NOMO-1 treated with dmso at 0.1 percent for 144 hours (cell line): ENCODE measurements at regions not wholly inside any gene's neighbourhood (a gene's known extent, or its start where the extent isn't known, plus 50 kb on each side); places are given as distances from the start of the nearest gene placed in this dataset.

ENCODE experiments used
- DNase-seq: peaks from one replicate; lab custom pipeline; 2025; ENCODE audit not compliant: unreplicated experiment; lab: John Stamatoyannopoulos, UW

DNA sequence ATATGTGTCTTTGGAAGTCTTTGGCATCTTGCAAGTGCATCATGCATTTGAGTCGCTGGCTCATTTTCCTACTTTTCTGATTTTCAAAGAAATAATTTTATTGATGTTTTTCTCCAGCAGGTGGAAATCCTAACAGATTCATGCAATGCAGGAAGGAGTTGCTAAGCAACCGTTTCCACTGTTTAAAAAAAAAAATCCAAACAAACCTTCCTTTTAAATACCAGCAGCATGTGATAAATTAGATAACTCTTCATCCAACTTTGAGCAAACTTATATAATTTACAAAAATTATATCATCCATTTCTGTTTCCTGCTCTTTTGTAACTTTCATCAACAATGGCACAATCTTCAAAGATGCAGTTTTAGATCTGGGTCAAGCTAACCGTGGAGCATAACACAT lies 364.1 kb downstream of the MFSD1 start:
- DNase-seq: no peak

DNA sequence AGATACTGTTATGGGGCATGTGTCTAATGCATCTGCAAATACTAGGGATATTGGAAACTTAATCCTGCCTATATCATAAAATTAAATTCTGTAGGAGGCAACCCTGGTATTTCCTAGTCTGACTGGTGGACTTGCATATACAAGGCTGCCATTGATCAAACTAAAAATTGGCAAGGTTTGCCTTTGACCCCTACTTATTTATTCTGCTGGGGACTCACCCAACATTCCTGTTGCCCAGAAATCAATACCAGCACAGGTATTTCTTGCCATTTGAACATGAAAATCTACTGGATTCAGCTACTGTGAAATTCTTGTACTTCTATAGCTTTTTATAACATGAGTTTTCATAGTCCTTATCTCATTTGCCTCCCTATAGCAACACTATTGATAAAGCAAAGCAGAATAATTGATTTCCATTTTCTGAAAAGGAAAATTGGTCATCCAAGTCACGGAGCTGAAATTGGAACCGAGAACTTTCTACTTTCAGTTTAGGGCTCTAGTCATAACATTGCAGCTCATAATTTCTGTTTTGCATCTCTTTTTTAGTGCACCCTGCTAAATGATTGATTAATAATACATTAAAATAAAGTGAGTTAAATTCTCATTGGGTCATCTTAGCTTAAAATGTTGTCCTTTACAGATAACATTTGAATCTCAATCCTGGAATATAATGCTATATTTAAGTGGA lies 365.2 kb downstream of the MFSD1 start:
- no peak for DNase-seq

DNA sequence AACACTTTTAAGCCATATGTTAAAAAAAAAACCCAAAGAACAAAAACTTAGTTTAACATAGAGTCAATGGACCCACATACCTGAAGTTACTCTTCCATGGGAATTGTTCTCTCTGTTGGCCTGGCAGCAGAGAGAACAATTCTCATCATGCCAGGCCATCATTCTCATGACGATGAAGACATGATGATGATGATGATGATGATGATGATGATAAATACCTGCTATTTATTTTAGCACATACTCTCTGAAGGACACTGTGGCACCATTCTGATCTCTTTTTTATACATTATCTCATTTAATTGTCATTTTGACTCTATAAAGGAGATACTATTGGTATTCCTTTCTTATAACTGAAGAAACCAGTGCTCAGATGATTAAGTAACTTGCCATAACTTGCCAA lies 366.9 kb downstream of the MFSD1 start:
- no peak for DNase-seq

DNA sequence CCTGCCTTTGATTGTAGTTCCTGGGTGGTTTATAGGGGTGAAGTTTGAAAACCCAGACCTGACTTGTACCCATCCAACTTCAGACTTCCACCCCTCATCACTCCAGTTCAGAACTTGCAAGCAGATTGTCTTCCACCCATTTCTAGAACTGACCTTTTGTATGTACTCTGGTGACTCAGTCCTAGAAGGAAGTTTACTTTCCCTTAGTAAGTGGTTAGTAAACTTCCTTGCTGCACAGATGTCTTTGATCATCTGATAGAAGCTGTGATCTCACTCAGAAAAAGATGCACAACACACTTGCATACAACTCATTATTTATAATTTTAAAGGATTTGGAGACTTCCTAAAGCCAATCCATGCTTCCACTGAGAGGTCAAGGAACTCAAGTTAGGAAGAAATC lies 368.0 kb downstream of the MFSD1 start:
- DNase-seq: peak; percentile 3

DNA sequence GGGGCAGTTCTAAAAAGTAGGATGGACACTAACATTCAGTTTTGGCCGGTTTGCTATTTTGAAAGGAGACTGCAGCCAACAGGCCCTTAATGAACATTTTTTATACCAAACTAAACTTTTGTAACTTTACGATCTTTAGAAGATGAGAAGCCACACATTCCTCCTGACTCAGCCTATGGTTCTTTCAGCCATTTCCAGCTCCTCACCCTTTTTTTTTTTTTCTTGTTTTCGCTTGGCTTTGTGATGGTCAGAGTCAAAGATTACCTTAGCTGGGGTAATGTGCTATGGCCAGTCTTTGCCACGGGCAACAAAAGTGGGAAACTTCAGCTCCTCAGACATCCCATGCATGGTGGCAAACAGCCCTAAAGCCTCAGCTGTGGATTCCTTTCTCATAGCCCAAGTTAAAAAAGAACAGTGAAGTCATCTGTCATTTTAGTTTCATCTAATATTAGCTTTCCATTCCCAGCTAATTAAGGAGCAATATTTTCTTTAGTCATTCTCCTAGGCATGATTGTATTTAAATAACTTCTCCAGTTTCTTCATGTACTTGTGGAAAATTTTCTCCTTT lies 368.7 kb downstream of the MFSD1 start:
- DNase-seq: no peak

DNA sequence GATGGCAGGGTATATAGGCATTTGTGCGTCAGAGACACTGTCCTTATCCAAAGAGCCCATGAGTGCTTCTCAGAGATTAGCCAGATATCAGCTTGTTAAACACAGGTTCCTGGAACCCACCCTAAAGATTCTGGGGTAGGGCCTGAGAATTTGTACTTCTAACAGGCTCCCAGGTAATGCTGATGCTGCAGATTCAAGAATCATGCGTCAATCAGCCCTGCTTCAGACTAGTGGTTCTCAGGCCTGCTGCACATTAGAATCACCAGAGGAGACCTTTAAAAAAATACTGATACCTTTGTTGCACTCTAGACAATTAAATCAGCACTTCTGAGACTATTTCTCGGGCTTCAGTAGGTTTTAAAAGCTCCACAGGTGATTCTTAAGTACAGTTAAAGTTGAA lies 369.5 kb downstream of the MFSD1 start:
- no peak for DNase-seq

DNA sequence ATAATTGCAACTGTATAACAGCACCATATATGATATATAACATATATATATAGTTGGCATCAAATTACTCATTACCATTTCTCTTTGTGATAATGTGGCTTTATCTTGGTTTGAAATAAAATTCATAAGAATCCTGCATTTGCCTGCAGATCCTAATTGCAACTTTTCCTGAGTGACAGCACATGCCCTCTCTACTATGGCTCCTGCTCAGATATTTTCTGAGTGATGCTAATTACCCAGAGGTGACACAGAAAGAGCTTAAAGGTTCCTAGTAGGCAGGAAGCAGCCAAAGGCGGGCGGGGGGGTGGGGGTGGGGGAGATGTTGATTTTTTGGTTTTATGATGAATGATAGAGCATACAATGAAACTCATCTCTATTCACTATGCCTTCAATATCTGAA lies 370.6 kb downstream of the MFSD1 start:
- no peak for DNase-seq

DNA sequence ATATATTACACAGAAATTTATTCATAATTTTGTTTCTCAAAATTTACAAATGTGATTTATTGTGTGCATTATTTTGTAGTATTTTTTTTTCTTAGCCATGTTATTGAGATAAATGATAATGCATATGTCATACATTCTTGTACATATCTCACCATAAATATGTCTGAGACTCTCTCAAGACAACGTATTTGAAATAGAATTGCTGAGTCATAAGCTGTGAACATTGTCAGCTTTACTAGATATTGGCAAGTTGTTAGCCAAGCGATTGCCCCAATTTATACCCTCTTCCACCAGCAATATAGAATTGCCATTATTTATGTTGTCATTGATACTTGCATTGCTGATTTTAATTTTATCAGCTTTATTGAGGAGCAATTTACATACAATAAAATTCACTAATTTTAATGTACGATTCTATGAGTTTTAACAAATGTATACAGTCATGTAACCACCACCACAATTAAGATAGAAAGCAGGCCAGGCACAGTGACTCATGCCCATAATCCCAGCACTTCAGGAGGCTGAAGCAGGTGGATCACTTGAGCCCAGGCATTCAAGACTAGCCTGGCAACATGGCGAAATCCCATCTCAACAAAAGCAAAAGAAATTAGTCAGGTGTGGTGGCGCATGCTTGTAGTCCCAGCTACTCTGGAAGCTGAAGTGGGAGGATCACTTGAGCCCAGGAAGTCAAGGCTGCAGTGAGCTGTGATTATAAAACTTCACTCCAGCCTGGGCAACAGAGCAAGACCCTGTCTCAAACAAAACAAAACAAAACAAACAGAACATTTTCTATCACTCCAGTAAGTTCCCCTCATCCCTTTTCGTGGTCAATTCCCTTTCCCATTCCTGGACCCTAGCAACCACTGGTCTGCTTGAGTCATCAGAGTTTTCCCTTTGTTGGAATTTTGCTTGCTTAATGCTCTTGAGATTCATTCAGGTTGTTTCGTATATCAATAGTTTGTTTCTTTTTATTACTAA lies 373.1 kb downstream of the MFSD1 start:
- no peak for DNase-seq

DNA sequence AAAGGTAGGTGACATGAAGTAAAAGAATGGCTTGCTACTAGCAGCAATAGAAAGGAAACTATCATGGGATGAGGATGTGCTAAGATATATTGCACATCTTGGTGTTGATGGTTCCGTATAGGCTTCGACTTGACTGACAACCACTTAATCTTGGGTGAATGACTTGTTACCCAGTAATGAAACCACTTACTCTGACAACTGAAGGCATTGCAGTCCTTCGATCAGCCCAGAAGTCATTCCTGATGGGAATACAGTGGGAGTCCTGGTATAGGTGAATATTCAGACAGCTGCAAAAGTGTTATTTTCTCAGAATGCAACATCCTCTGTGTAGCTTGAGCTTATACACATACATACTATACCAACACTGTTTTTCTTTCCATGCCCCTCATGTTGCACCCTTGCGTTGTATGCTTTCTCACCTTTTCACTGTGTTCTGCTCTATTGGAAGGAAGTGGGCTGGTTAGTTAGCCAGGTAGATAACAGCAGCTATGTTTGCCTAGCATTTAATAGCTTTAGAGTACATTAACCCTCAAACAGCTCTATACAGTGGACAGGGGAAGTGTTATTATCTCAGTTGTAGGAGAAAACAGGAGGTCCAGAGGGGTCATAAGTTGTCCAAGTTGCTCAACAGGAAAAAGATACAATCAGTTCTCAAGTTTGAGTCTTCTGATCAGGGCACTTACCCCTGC lies 376.5 kb downstream of the MFSD1 start:
- DNase-seq: no peak

DNA sequence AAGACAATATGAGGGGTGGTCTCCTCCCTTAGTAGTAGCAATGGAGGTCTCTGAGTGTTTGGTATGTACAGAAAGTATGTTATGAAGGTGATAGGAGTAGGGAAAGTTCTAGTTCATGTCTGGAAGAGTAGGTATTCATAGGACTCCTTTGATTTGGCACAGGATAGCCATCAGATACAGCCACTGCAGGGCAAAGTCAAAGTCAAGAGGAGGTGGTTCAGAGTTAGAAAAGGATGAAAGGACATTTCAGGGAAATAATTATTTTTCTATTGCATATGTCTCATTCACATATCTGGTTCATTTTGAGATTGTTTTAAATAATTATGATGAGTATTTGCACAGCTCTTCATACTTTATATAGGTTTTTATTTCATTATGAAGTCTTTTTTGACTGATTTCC lies 381.1 kb downstream of the MFSD1 start:
- no peak for DNase-seq

DNA sequence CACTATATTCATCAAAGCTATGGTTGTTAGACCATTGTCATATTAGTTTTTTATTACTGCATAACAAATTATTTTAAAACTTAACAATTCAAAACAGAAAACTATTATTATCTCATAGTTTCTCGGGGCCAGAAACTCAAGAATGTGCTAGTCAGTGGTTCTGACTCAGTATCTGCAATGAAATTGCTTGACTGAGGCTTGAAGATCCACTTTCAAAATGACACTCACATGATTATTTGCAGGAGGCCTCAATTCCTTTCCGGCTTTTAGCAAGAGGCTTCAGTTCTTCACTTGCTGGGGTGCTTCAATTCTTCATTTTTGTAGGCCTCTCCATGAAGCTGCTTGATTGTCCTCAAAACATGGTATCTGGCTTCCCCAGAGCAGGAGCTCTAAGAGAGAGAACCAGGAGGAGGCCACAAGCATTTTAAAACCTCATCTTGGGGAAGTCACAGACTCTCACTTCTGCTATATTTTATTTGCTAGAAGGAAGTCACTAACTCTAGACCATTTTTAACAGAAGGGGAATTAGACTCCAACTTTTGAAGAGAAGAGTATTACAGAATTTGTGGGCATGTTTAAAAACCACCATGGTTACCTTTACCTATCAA lies 383.7 kb downstream of the MFSD1 start:
- peak; percentile 87 for DNase-seq

DNA sequence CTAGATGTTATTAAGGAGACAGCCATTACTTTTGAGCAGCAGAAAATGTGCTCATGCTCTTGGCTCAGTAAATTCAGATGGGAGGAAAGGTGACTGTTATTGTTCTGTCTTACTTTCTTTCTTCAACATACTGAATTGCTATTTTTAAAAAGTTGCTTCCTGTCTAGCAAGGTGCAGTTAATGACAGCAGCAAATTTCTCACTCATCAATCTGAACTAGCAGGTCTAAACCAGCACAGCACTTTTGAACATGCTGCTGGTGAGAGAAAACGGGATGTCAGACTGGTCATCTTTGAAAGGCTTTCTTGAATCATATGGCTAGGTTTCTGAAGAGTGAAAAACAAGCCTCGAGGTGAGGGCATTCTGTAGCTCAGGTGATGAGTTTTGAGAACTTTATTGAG lies 384.7 kb downstream of the MFSD1 start:
- peak; percentile 12 for DNase-seq

DNA sequence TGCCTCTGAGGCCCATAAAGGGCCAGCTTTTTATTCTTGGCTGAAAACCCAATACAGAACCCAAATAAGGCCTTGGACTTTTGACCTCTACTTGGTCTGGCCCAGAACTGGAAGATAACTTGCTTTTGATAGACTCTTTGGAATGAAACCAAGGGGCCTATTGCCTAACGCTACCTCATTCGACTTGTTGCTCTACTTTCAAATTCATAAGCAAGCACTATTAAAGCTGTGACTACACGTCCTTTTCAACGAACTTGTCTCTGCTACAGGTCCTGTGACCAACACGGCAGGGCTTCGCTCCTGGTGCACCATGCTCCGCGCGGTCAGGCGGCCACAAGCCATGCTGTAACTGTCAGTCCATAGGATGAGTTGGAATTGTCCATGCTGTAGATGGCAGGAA lies 385.4 kb downstream of the MFSD1 start:
- DNase-seq: no peak

DNA sequence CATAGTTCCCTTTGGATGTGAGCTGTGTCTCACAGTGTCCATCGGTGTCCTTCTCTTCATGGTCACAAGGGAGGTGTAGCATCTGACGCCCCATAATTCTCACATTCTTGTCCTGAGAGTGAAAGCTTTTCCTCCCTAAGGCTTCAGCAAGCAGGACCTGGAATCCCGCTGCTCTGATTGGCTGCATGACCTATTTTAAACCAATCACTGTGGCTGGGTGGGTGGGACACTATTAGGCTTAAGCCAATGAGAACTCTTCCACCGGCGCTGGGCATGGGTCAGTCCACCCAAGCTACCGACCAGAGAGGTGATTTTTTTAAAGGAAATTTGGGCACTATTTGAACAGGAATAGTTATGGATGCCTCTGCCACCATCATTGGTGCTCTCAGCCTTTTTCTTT lies 385.9 kb downstream of the MFSD1 start:
- DNase-seq: no peak

DNA sequence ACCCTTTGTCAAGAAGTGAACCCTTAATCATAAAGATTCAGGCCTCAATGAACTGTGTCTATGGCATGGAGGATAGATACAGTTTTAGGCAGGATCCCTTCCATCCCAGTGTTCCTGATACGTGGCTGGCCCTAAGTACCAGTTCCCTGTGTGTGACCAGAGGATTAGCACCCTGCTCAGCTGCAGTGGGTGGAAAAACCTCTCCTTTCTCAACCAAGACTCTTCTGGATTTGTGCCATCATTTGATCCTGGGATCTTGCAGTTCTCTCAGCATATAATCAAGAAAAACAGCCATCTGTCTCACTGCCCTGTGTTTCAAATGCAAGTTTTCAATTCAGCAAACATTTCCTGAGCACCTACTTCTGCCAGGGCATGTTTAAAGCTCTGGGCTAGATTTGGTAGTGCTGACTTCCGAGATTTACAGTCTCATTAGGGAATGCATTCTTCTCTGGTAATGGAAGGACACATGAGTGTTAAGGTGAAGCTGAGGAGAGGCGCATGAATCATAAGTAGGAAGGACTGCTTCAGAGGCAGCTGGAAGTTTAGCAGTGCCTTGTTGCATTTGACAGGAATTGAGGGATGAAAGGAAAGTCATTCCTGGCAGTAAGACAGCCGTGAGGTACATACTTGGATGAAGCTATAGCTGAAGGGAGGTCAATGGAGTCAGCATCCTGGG lies 388.3 kb downstream of the MFSD1 start:
- no peak for DNase-seq

DNA sequence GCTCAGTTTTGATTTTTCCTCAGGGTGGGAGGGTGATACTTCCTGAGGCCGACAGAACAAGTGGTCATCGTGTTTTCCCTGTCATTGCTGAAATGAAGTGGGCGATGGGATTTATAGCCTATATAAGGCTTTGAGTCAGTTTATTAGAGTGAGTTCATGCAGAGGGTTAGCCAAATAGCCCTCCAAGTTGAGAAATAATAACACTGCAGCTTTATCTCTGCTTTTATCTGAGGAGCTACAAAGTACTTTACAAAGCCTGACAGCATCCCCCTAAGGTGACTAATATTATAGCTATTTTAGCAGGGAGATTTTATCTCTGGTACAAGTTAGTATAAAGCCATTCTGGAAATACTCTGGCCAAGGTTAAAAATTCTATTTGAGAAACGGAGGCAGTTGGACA lies 389.6 kb downstream of the MFSD1 start:
- no peak for DNase-seq

DNA sequence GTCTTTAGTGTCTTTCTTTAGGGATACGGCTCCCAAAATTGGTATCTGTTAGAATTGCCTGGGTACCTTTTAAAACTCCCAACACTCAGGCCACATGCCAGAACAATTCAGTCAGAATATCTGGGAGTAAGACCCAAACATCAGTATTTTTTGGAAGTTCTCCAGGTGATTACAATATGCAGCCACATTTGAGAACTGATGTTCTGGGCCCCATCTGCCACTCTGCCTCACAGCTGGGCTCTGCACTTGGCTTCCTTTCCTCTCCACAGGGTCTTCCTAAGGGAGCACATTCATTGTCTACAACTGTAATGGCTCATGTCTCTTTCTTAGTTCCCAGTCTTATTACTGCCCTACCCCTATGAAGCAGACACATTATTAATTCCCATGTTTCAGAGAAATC lies 394.5 kb downstream of the MFSD1 start:
- no peak for DNase-seq

DNA sequence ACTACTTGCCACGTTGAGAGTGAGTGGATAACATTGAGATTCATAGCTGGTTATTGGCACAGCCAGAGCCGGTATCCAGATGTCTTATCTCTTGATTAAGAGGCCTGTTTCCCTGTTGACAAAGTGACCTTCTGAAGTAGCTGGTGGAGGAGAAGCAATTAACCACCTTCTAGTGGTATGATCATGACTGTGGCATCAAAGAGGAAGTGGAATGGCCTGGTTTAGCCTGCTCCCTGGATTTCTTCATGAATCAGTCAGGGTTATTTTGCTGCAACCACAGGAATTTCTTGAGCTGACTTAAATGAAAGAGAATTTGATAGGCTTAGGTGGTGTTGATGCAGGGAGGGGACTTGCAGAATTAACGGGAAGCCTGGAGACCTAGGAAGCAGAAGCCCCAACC lies 398.3 kb downstream of the MFSD1 start:
- peak; percentile 65 for DNase-seq

DNA sequence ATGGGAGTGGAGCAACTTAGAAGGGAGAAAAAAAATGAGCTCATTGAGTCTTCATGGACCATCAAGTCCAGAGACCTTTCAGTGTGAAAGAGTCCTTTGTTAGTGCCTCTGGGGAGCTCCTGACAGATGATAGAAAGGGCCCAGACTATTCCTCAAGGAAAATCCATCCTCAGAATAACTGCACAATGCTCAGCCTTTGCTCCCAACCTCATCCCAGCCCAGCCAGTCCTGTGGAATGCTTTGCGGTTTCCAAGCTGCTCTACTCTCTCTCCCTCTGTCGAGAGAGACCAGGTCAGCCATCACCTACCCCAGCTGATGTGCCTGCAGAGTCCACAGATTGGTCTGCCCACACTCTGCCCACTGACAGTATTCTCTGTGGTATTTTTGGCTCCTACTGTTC lies 406.2 kb downstream of the MFSD1 start:
- DNase-seq: no peak

DNA sequence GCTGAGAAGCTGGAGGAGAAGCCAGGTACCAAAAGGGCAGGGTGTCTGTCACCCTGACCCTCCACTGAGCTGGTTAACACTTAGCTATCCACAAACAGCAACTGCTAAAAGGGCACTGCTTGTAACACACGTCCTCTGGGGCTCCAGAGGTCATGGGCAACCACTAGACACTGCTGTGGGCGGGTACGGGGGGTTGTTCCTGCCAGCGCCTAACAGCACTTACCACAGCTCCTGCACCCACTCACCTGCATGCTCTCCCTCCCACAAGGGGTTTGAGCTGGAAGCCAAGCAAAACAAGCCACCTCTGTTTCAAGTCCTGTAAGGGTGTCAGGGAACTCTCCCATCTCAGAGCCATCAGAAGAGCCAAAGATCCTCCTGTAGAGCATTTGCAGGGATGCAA lies 407.6 kb downstream of the MFSD1 start:
- no peak for DNase-seq

DNA sequence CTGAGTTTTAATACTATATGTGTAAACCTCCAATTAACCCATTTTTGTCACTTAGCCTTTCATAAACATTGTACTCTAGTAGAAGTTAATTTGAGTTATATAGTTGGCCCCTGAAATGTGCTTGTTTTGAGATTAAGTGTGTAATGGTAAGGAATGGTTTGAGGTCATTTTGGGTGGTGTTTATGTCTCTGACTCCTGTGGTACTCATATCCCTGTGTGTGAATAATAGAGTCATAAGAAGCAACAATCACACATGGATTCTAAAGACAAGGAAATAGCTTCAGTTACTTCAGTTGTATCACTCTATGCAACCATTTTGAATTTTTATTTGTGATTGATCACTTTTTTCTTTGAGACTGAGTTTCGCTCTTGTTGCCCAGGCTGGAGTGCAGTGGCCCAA lies 408.5 kb downstream of the MFSD1 start:
- no peak for DNase-seq
